ENCODE measurements at regions not wholly inside any gene's neighbourhood (a gene's known extent, or its start where the extent isn't known, plus 50 kb on each side); places are given as distances from the start of the nearest gene placed in this dataset.

GRCh38 chr9:70477907-70478480, 63.5 kb upstream of the KLF9 start:
- H3K9ac ChIP-seq (ENCODE audit: control insufficient read depth, insufficient read depth, low read length): no peak overlapping the region
- no peaks in the 10 kb centered on the region for H3K79me2 ChIP-seq (ENCODE audit: control insufficient read depth, insufficient read depth, low read length)
- ChIA-PET SMC1A (ENCODE audit: uncharacterized antibody, unreplicated experiment) (interaction anchor here (1.4 kb wide), 1 partner anchor 124 kb away, joined by 3 read pairs; no protein-coding TSS in a partner anchor), POLR2A (interaction anchor here (0.8 kb wide), 1 partner anchor 18 kb away, joined by 3 read pairs; no protein-coding TSS in a partner anchor), CTCF (no interaction called here), RAD21 (ENCODE audit: unreplicated experiment) (no interaction called here)
- intact Hi-C loops (cut with micrococcal nuclease; ENCODE audit: unreplicated experiment) (no loop called here), in situ Hi-C loops (cut with MboI) (no loop called here)
- H3K27ac ChIP-seq (ENCODE audit: control insufficient read depth, insufficient read depth): no peak overlapping the region
- ATAC-seq (no peak), DNase-seq (ENCODE audit: low read depth, low spot score) (no peak), FAIRE-seq (no peak)
- 46% methylated on average over 2 of the region's 2 CpGs for WGBS (ENCODE audit: insufficient coverage, insufficient replicate concordance, low lambda C conversion rate, missing lambda C conversion rate)
- no peak overlapping the region for H3K4me3 ChIP-seq
- no TSS peak for BruUV-seq (replicated peaks)
- H3K27me3 ChIP-seq (replicated peaks in 1 of 2; ENCODE audit: control insufficient read depth in 2 of 2, insufficient read depth in 2 of 2, low read length in 1 of 2): no peaks in the 10 kb centered on the region; a peak in 1 of 4 replicates
- no peak overlapping the region for H3K4me2 ChIP-seq (ENCODE audit: control insufficient read depth, insufficient read depth)
- TF ChIP-seq LARP7 (IDR thresholded peaks at IDR 0.05) (no peak), RBBP5 (conservative IDR thresholded peaks at IDR 0.05) (no peak), MLLT1 (IDR thresholded peaks at IDR 0.05) (no peak), NFYA (IDR thresholded peaks at IDR 0.05; ENCODE audit: borderline replicate concordance, low read depth, low read length) (no peak), RB1 (IDR thresholded peaks at IDR 0.05; ENCODE audit: borderline replicate concordance) (no peak), CREB1 (IDR thresholded peaks at IDR 0.05; ENCODE audit: low read depth) (no peak), KDM1A (IDR thresholded peaks at IDR 0.05; ENCODE audit: borderline replicate concordance) (no peak), FOS (IDR thresholded peaks at IDR 0.05; ENCODE audit: borderline replicate concordance, extremely low read depth, insufficient read length) (no peak), MAX (IDR thresholded peaks at IDR 0.05; ENCODE audit: low read depth, low read length) (no peak), TAF1 (IDR thresholded peaks at IDR 0.05; ENCODE audit: borderline replicate concordance, low read depth, low read length) (no peak), HDAC2 (IDR thresholded peaks at IDR 0.05) (no peak), KAT2A (conservative IDR thresholded peaks at IDR 0.05; ENCODE audit: control insufficient read depth, low read depth, low read length) (no peak), MXI1 (IDR thresholded peaks at IDR 0.05; ENCODE audit: low read depth, low read length) (no peak), HDAC6 (IDR thresholded peaks at IDR 0.05; ENCODE audit: unreplicated experiment) (no peak)
- H3K36me3 ChIP-seq (ENCODE audit: control insufficient read depth in 2 of 2, insufficient read depth in 2 of 2, low read length in 1 of 2): no peaks in the 10 kb centered on the region
- H4K20me1 ChIP-seq (ENCODE audit: control insufficient read depth, insufficient read depth): no peaks in the 10 kb centered on the region
- no peak overlapping the region for H2AFZ ChIP-seq (ENCODE audit: control insufficient read depth, low read depth, low read length)
- no peaks in the 10 kb centered on the region for H3K9me3 ChIP-seq (replicated peaks; ENCODE audit: control insufficient read depth, insufficient read depth, low read length)
- no peaks in the 10 kb centered on the region for H3K4me1 ChIP-seq (ENCODE audit: control insufficient read depth, insufficient read depth, low read length)
